Esophagus squamous epithelium (tissue), 5 donors: ENCODE measurements at regions not wholly inside any gene's neighbourhood (a gene's known extent, or its start where the extent isn't known, plus 50 kb on each side); places are given as distances from the start of the nearest gene placed in this dataset.
"Not testable (repeated sequence)": the region's sequence is repeated elsewhere in the genome, so short reads cannot be mapped to it uniquely, and the experiment has no call there.

Experiments used
- DNase-seq: peaks from one replicate; lab custom pipeline; 2025; lab: John Stamatoyannopoulos, UW
- H3K27ac ChIP-seq, 4 donors: fragments of 200-600 bp; sonication (generic); one replicate each; pipeline ENCODE4 v1.5.1; 2016 to 2019; ENCODE audit warnings: mild to moderate bottlenecking in 1 of 4
- H3K27me3 ChIP-seq, 4 donors: fragments of 200-600 bp; sonication (generic); 1 replicate in 3 of 4; 2 replicates in 1 of 4; pipeline versions ENCODE4 v1.5.1 to v1.6.0; 2017 to 2021; ENCODE audit warnings: antibody characterized with exemption in 1 of 4
- H3K36me3 ChIP-seq, 3 donors: fragments of 200-600 bp; sonication (generic); one replicate each; pipeline ENCODE4 v1.5.1; 2016 to 2019
- H3K4me1 ChIP-seq, 3 donors: fragments of 200-600 bp; sonication (generic); one replicate each; pipeline ENCODE4 v1.5.1; 2017 to 2019
- H3K4me3 ChIP-seq, 4 donors: fragments of 200-600 bp; sonication (generic); 1 replicate in 3 of 4; 2 replicates in 1 of 4; pipeline ENCODE4 v1.5.1; 2016 to 2019; ENCODE audit warnings: mild to moderate bottlenecking in 2 of 4, moderate library complexity in 1 of 4
- H3K9me3 ChIP-seq, 3 donors: fragments of 200-600 bp; sonication (generic); one replicate each; pipeline ENCODE4 v1.5.1; 2016 to 2019
- CTCF ChIP-seq, 6 experiments: fragments of 450-650 bp in 4 of 6; fragments of 200-600 bp in 2 of 6; sonication (generic) in 2 of 6; IDR thresholded peaks; one replicate each; pipeline ENCODE4 v1.5.1; 2016 to 2019; ENCODE audit warnings: antibody characterized with exemption in 6 of 6, mild to moderate bottlenecking in 4 of 6, moderate library complexity in 4 of 6
- POLR2A ChIP-seq, 4 donors: fragments of 450-650 bp; IDR thresholded peaks; one replicate each; pipeline ENCODE4 v1.6.1; 2017; ENCODE audit warnings: antibody characterized with exemption in 4 of 4, mild to moderate bottlenecking in 4 of 4, moderate library complexity in 3 of 4
- WGBS, 2 donors: methylation state at CpG; one replicate each; pipeline ENCODE4 v1.1.5; 2018; 5-methylcytosine and 5-hydroxymethylcytosine counted together
- intact Hi-C: fragments of 100-400 bp; cut with DNase I; formaldehyde crosslinking; loops from one replicate; pipeline ENCODE4 v1.15.0; 2022
- donor health status: DM: yes; HTN: yes; CAD: no.

- no peaks in the 10 kb centered on the region for H3K4me1 ChIP-seq
- intact Hi-C loops = no loop called here
- no peak for TF ChIP-seq CTCF (IDR thresholded peaks at IDR 0.05)
- no peak for TF ChIP-seq POLR2A (IDR thresholded peaks at IDR 0.05)
- WGBS, 2 donors = 77 to 78% methylated on average over 3 to 7 of the region's 17 CpGs
- H3K27ac ChIP-seq = no peak overlapping the region
- no peak for DNase-seq
- H3K27me3 ChIP-seq = peaks cover 0 to 55% (median 0%) of the 10 kb centered on the region in 4 donors
- H3K36me3 ChIP-seq = no peaks in the 10 kb centered on the region
- peaks cover 0 to 25% (median 0%) of the 10 kb centered on the region in 3 donors for H3K9me3 ChIP-seq
- no peak overlapping the region for H3K4me3 ChIP-seq
These were observed 121.7 kb downstream of the PHETA1 start for GRCh38 chr12:111247083-111247783.

- Histone ChIP-seq H3K9me3 (peaks cover 0 to 25% (median 0%) of the 10 kb centered on the region in 3 donors), H3K27me3 (peaks cover 0 to 49% (median 0%) of the 10 kb centered on the region in 4 donors), H3K36me3 (no peaks in the 10 kb centered on the region), H3K4me1 (no peaks in the 10 kb centered on the region), H3K27ac (no peak overlapping the region), H3K4me3 (no peak overlapping the region)
- DNase-seq = no peak
- WGBS, 2 donors = 65 to 69% methylated on average over 7 of the region's 7 CpGs
- intact Hi-C loops = no loop called here
- TF ChIP-seq POLR2A (IDR thresholded peaks at IDR 0.05) (no peak), CTCF (IDR thresholded peaks at IDR 0.05) (no peak)
These were observed 122.4 kb downstream of the PHETA1 start for GRCh38 chr12:111246477-111247011.

GRCh38 chr12:111245701-111246476 lies 123.0 kb downstream of the PHETA1 start:
- H3K4me3 ChIP-seq = no peak overlapping the region
- peaks cover 0 to 48% (median 0%) of the 10 kb centered on the region in 4 donors for H3K27me3 ChIP-seq
- WGBS, 2 donors = 83 to 87% methylated on average over 9 to 12 of the region's 12 CpGs
- no peaks in the 10 kb centered on the region for H3K4me1 ChIP-seq
- TF ChIP-seq POLR2A (IDR thresholded peaks at IDR 0.05) (no peak), CTCF (IDR thresholded peaks at IDR 0.05) (no peak)
- peaks cover 0 to 25% (median 0%) of the 10 kb centered on the region in 3 donors for H3K9me3 ChIP-seq
- DNase-seq = no peak
- intact Hi-C loops = no loop called here
- no peak overlapping the region for H3K27ac ChIP-seq
- no peaks in the 10 kb centered on the region for H3K36me3 ChIP-seq

GRCh38 chr12:111244673-111245072 lies 124.2 kb downstream of the PHETA1 start:
- H3K4me1 ChIP-seq = no peaks in the 10 kb centered on the region
- H3K9me3 ChIP-seq = peaks cover 0 to 25% (median 0%) of the 10 kb centered on the region in 3 donors
- no peak overlapping the region for H3K27ac ChIP-seq
- TF ChIP-seq CTCF (IDR thresholded peaks at IDR 0.05) (no peak), POLR2A (IDR thresholded peaks at IDR 0.05) (no peak)
- intact Hi-C loops = no loop called here
- no peak for DNase-seq
- no peak overlapping the region for H3K4me3 ChIP-seq
- peaks cover 0 to 47% (median 0%) of the 10 kb centered on the region in 4 donors for H3K27me3 ChIP-seq
- no peaks in the 10 kb centered on the region for H3K36me3 ChIP-seq

- H3K4me1 ChIP-seq, H3K27ac ChIP-seq, intact Hi-C loops, H3K4me3 ChIP-seq, H3K36me3 ChIP-seq, DNase-seq: not testable (repeated sequence)
- WGBS, 2 donors = 78 to 87% methylated on average over 1 of the region's 1 CpG
- Histone ChIP-seq H3K27me3 (peaks cover 0 to 42% (median 0%) of the 10 kb centered on the region in 4 donors), H3K9me3 (peaks cover 0 to 25% (median 0%) of the 10 kb centered on the region in 3 donors)
These were observed 126.1 kb downstream of the PHETA1 start for GRCh38 chr12:111242817-111243216.
